HCT116 (cell line): ENCODE measurements at regions not wholly inside any gene's neighbourhood (a gene's known extent, or its start where the extent isn't known, plus 50 kb on each side); places are given as distances from the start of the nearest gene placed in this dataset.

ENCODE experiments used
- ATAC-seq: fragments of 200-7000 bp; cut with Tn5 transposase; 2 replicates; pipeline ENCODE4 v1.9.1; 2020; ENCODE audit warnings: mild to moderate bottlenecking, moderate library complexity
- BruUV-seq: library from RNA; stranded (reverse); fragments of 400-500 nt; replicated peaks from 2 replicates; lab custom pipeline; 2021; lab: Mats Ljungman, UMichigan
- CTCF ChIA-PET: fragments of 300-600 bp; sonication (Branson Sonifier 250); formaldehyde crosslinking; loops from one replicate; lab custom pipeline; 2021; ENCODE audit warnings: antibody characterized with exemption; lab: Charles Lee
- POLR2A ChIA-PET: fragments of 300-600, 350-600 bp; sonication (Branson Sonifier 250); formaldehyde crosslinking; loops from one replicate; lab custom pipeline; 2021; ENCODE audit warnings: antibody characterized with exemption; lab: Charles Lee
- RAD21 ChIA-PET, 2 experiments: fragments of 300-600 bp; sonication (Branson Sonifier 250); formaldehyde crosslinking; loops; one replicate each; lab custom pipeline; 2023; ENCODE audit warnings: low total read pairs in 2 of 2; ENCODE audit not compliant: uncharacterized antibody in 2 of 2, unreplicated experiment in 2 of 2, low non-redundant PET in 1 of 2; lab: Charles Lee
- DNase-seq: peaks from one replicate; pipeline ENCODE4 v3.0.0-alpha.2; 2010; ENCODE audit warnings: low read depth, low spot score
- H2AFZ ChIP-seq: fragments of 200-600 bp; shearing (Covaris generic), sonication (generic); 2 replicates; pipeline ENCODE4 v1.6.1; 2017; ENCODE audit warnings: low read depth, mixed run types, mixed read lengths, antibody characterized with exemption, low read length; ENCODE audit not compliant: poor library complexity, severe bottlenecking
- H3K27ac ChIP-seq: 2 replicates; pipeline ENCODE4 v1.5.1; 2012; ENCODE audit warnings: low read depth, low read length
- H3K27me3 ChIP-seq: fragments of 200-600 bp; sonication (generic); 2 replicates; pipeline ENCODE4 v1.6.1; 2016; ENCODE audit warnings: mixed run types, low read length, mixed read lengths; ENCODE audit not compliant: insufficient read depth
- H3K36me3 ChIP-seq, 2 experiments: fragments of 200-500 bp in 1 of 2; fragments of 200-600 bp in 1 of 2; sonication (Bioruptor generic) in 1 of 2; sonication (generic) in 1 of 2; 2 replicates each; pipeline versions ENCODE4 v1.5.1 to v1.6.1; 2014 to 2016; ENCODE audit warnings: low read length in 2 of 2, inconsistent platforms in 1 of 2, mixed read lengths in 1 of 2, mixed run types in 1 of 2; ENCODE audit not compliant: insufficient read depth in 2 of 2, control insufficient read depth in 1 of 2
- H3K4me1 ChIP-seq, 2 experiments: fragments of 200-600 bp in 1 of 2; sonication (generic) in 1 of 2; 2 replicates each; pipeline versions ENCODE4 v1.5.1 to v1.6.1; 2012 to 2017; ENCODE audit warnings: low read length in 2 of 2, inconsistent platforms in 1 of 2, mild to moderate bottlenecking in 1 of 2, mixed read lengths in 1 of 2, mixed run types in 1 of 2, moderate library complexity in 1 of 2; ENCODE audit not compliant: insufficient read depth in 2 of 2, control insufficient read depth in 1 of 2
- H3K4me2 ChIP-seq: fragments of 200-600 bp; sonication (generic); 2 replicates; pipeline ENCODE4 v1.6.1; 2017; ENCODE audit warnings: mixed run types, low read length, mixed read lengths
- H3K4me3 ChIP-seq, 2 experiments: fragments of 200-600 bp in 1 of 2; sonication (generic) in 1 of 2; replicated peaks in 1 of 2; 2 replicates each; pipeline ENCODE4 v1.5.1; 2011 to 2016; ENCODE audit warnings: low read length in 2 of 2, control low read depth in 1 of 2, low read depth in 1 of 2, mild to moderate bottlenecking in 1 of 2, mixed read lengths in 1 of 2, mixed run types in 1 of 2
- H3K79me2 ChIP-seq: fragments of 200-600 bp; sonication (generic); 2 replicates; pipeline ENCODE4 v1.6.1; 2017; ENCODE audit warnings: mild to moderate bottlenecking, mixed run types, low read length, moderate library complexity, mixed read lengths; ENCODE audit not compliant: insufficient read depth
- H3K9ac ChIP-seq: fragments of 200-600 bp; sonication (generic); 2 replicates; pipeline ENCODE4 v1.6.1; 2016; ENCODE audit warnings: low read length, mixed read lengths
- H3K9me2 ChIP-seq: fragments of 200-600 bp; sonication (generic), shearing (Covaris generic); 2 replicates; pipeline ENCODE4 v1.6.1; 2017; ENCODE audit warnings: mixed run types, mild to moderate bottlenecking, moderate library complexity; ENCODE audit not compliant: insufficient read depth
- H3K9me3 ChIP-seq, 2 experiments: fragments of 200-500 bp in 1 of 2; fragments of 200-600 bp in 1 of 2; sonication (Bioruptor generic) in 1 of 2; sonication (generic) in 1 of 2; 2 replicates each; pipeline ENCODE4 v1.6.1; 2014 to 2017; ENCODE audit warnings: low read length in 2 of 2, mixed read lengths in 2 of 2, inconsistent platforms in 1 of 2, low read depth in 1 of 2, mild to moderate bottlenecking in 1 of 2, mixed run types in 1 of 2, moderate library complexity in 1 of 2; ENCODE audit not compliant: control insufficient read depth in 1 of 2, insufficient read depth in 1 of 2
- H4K20me1 ChIP-seq: fragments of 200-600 bp; sonication (generic), shearing (Covaris generic); 2 replicates; pipeline ENCODE4 v1.6.1; 2017; ENCODE audit warnings: mixed run types, mild to moderate bottlenecking, moderate library complexity; ENCODE audit not compliant: insufficient read depth
- CBX3 ChIP-seq: IDR thresholded peaks from 2 replicates; pipeline ENCODE4 v1.6.1; 2012; ENCODE audit warnings: low read depth
- CEBPB ChIP-seq: IDR thresholded peaks from 2 replicates; pipeline ENCODE4 v1.6.1; 2012; ENCODE audit warnings: low read depth
- EGR1 ChIP-seq: IDR thresholded peaks from 2 replicates; pipeline ENCODE4 v1.6.1; 2012; ENCODE audit warnings: low read depth
- ELF1 ChIP-seq: IDR thresholded peaks from 2 replicates; pipeline ENCODE4 v1.6.1; 2012; ENCODE audit warnings: low read depth, borderline replicate concordance
- EZH2 ChIP-seq: fragments of 200-600 bp; sonication (generic); IDR thresholded peaks from 2 replicates; pipeline ENCODE4 v1.6.1; 2017; ENCODE audit warnings: antibody characterized with exemption, mixed run types
- EZH2phosphoT487 ChIP-seq: fragments of 200-600 bp; IDR thresholded peaks from 2 replicates; pipeline ENCODE4 v1.6.1; 2018; ENCODE audit warnings: antibody characterized with exemption, borderline replicate concordance
- FOSL1 ChIP-seq: IDR thresholded peaks from 2 replicates; pipeline ENCODE4 v1.6.1; 2012; ENCODE audit warnings: low read depth
- JUND ChIP-seq: IDR thresholded peaks from 2 replicates; pipeline ENCODE4 v1.6.1; 2012
- POLR2A ChIP-seq: IDR thresholded peaks from 2 replicates; pipeline ENCODE4 v1.7.0; 2011; ENCODE audit warnings: borderline replicate concordance; ENCODE audit not compliant: insufficient read depth, insufficient read length; ENCODE audit errors: extremely low read depth
- RAD21 ChIP-seq: IDR thresholded peaks from 2 replicates; pipeline ENCODE4 v1.6.1; 2012; ENCODE audit warnings: low read depth, mild to moderate bottlenecking
- SIN3A ChIP-seq: IDR thresholded peaks from 2 replicates; pipeline ENCODE4 v1.6.1; 2012; ENCODE audit warnings: low read depth
- SRF ChIP-seq: IDR thresholded peaks from 2 replicates; pipeline ENCODE4 v1.6.1; 2012; ENCODE audit warnings: low read depth
- TCF7L2 ChIP-seq: IDR thresholded peaks from 2 replicates; pipeline ENCODE4 v1.7.0; 2011; ENCODE audit warnings: borderline replicate concordance, inconsistent platforms; ENCODE audit not compliant: insufficient read depth, insufficient read length; ENCODE audit errors: extremely low read depth
- YY1 ChIP-seq: IDR thresholded peaks from 2 replicates; pipeline ENCODE4 v1.6.1; 2011; ENCODE audit warnings: low read length, low read depth, moderate library complexity, mild to moderate bottlenecking; ENCODE audit not compliant: insufficient replicate concordance; ENCODE audit errors: extremely low read depth
- ZNF274 ChIP-seq: fragments of 200-500 bp; sonication (Bioruptor generic); IDR thresholded peaks from 2 replicates; pipeline ENCODE4 v1.6.1; 2014; ENCODE audit warnings: mild to moderate bottlenecking, low read depth, low read length, inconsistent platforms
- intact Hi-C: fragments of 100-400 bp; cut with micrococcal nuclease; formaldehyde crosslinking; loops from 2 replicates; pipeline ENCODE4 v1.10.0; 2022
- TF ChIP-seq, protein P1 (sequence below): IDR thresholded peaks from 2 replicates; pipeline ENCODE4 v1.6.1; 2012
- TF ChIP-seq, protein P2 (sequence below): IDR thresholded peaks from 2 replicates; pipeline ENCODE4 v1.6.1; 2012; ENCODE audit warnings: low read depth

DNA sequence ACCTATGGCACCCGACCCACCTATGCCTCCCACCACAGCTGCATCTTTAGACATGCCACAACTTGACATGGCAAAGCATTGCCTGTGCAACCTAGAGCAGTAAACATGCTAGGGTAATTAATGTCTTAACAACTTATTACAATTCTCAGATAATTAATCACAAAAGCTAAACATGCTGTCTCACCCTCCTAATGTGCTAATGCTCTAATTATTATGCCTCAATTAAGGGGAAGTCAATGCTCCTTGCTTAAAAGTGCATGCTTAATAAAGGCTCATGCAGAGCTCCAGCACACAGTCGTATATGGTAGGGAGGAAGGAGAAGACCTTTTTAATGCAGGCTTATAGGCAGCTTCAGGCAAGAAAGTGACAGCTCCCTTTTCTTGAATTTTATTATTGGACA is 396.0 kb downstream of the SEC16B start:
- no peaks in the 10 kb centered on the region for H3K27me3 ChIP-seq
- CTCF ChIA-PET = no interaction called here
- no peaks in the 10 kb centered on the region for H3K79me2 ChIP-seq
- ATAC-seq = no peak
- BruUV-seq = no TSS peak
- no peak for DNase-seq
- POLR2A ChIA-PET = no interaction called here
- H3K27ac ChIP-seq = no peak overlapping the region
- intact Hi-C loops = no loop called here
- H3K9me3 ChIP-seq = no peaks in the 10 kb centered on the region
- H3K4me1 ChIP-seq = no peaks in the 10 kb centered on the region
- H3K36me3 ChIP-seq = no peaks in the 10 kb centered on the region
- H3K4me3 ChIP-seq = no peak overlapping the region
- no peaks in the 10 kb centered on the region for H4K20me1 ChIP-seq
- RAD21 ChIA-PET = no interaction called here
- H3K4me2 ChIP-seq = no peak overlapping the region
- H3K9me2 ChIP-seq = no peaks in the 10 kb centered on the region
- no peak for TF ChIP-seq ZNF274
- no peak for TF ChIP-seq TCF7L2
- TF ChIP-seq CEBPB = no peak
- no peak for TF ChIP-seq EGR1
- no peak for TF ChIP-seq EZH2phosphoT487
- no peak for TF ChIP-seq ELF1
- no peak for TF ChIP-seq YY1
- no peak for TF ChIP-seq RAD21
- TF ChIP-seq JUND = no peak
- no peak for TF ChIP-seq SIN3A
- TF ChIP-seq FOSL1 = no peak
- TF ChIP-seq CBX3 = no peak
- no peak for TF ChIP-seq SRF
- no peak for TF ChIP-seq EZH2
- TF ChIP-seq POLR2A = no peak
- TF ChIP-seq, protein P1, sequence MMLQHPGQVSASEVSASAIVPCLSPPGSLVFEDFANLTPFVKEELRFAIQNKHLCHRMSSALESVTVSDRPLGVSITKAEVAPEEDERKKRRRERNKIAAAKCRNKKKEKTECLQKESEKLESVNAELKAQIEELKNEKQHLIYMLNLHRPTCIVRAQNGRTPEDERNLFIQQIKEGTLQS = no peak
- TF ChIP-seq, protein P2, sequence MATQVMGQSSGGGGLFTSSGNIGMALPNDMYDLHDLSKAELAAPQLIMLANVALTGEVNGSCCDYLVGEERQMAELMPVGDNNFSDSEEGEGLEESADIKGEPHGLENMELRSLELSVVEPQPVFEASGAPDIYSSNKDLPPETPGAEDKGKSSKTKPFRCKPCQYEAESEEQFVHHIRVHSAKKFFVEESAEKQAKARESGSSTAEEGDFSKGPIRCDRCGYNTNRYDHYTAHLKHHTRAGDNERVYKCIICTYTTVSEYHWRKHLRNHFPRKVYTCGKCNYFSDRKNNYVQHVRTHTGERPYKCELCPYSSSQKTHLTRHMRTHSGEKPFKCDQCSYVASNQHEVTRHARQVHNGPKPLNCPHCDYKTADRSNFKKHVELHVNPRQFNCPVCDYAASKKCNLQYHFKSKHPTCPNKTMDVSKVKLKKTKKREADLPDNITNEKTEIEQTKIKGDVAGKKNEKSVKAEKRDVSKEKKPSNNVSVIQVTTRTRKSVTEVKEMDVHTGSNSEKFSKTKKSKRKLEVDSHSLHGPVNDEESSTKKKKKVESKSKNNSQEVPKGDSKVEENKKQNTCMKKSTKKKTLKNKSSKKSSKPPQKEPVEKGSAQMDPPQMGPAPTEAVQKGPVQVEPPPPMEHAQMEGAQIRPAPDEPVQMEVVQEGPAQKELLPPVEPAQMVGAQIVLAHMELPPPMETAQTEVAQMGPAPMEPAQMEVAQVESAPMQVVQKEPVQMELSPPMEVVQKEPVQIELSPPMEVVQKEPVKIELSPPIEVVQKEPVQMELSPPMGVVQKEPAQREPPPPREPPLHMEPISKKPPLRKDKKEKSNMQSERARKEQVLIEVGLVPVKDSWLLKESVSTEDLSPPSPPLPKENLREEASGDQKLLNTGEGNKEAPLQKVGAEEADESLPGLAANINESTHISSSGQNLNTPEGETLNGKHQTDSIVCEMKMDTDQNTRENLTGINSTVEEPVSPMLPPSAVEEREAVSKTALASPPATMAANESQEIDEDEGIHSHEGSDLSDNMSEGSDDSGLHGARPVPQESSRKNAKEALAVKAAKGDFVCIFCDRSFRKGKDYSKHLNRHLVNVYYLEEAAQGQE = no peak
- H3K9ac ChIP-seq = no peak overlapping the region
- no peak overlapping the region for H2AFZ ChIP-seq
